OCI-LY3 (cell line): ENCODE measurements at regions not wholly inside any gene's neighbourhood (a gene's known extent, or its start where the extent isn't known, plus 50 kb on each side); places are given as distances from the start of the nearest gene placed in this dataset.

Experiments used
- EZH2phosphoT487 ChIP-seq: fragments of 200-600 bp; shearing (Covaris generic); IDR thresholded peaks from 2 replicates; pipeline ENCODE4 v1.6.1; 2018; ENCODE audit warnings: antibody characterized with exemption, mixed run types, low read depth
- TF ChIP-seq, protein P1 (sequence below): fragments of 200-600, 300-600 bp; sonication (generic); IDR thresholded peaks from 2 replicates; pipeline ENCODE4 v1.5.1; 2014; ENCODE audit warnings: antibody characterized with exemption, low read length, low read depth

DNA sequence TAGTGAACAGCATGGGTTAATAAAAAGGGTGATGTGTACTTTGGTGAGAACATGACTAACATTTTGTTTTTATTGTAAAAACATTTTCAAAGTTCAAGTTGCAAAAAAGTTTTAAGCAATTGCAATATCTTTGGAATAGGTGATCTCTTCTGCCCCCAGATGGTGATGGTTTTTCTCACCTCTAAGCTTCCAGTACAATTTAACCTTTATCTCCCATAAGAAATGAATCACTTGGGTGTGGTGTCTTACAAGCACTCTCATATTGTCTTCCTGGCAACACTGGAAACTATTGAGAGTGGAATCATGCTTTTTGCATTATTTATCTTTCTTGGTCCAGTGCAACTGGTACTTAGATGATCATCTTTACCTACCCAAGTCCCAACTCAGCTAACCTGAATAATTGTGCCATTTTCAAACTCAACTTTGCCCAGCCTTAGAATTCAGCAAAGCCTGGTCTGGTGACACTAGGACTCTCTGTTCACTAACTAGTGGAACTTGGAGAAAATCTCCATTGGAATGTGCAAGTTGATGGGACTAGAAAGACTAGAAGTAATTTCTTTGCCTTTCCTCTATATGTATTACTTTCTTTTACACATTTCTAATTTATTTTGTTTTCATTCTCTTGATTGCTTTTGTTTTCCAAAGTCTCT lies 964.7 kb upstream of the ZEB2 start:
- TF ChIP-seq, protein P1, sequence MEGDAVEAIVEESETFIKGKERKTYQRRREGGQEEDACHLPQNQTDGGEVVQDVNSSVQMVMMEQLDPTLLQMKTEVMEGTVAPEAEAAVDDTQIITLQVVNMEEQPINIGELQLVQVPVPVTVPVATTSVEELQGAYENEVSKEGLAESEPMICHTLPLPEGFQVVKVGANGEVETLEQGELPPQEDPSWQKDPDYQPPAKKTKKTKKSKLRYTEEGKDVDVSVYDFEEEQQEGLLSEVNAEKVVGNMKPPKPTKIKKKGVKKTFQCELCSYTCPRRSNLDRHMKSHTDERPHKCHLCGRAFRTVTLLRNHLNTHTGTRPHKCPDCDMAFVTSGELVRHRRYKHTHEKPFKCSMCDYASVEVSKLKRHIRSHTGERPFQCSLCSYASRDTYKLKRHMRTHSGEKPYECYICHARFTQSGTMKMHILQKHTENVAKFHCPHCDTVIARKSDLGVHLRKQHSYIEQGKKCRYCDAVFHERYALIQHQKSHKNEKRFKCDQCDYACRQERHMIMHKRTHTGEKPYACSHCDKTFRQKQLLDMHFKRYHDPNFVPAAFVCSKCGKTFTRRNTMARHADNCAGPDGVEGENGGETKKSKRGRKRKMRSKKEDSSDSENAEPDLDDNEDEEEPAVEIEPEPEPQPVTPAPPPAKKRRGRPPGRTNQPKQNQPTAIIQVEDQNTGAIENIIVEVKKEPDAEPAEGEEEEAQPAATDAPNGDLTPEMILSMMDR: peak; percentile 66
- no peak for TF ChIP-seq EZH2phosphoT487
